ENCODE measurements at regions not wholly inside any gene's neighbourhood (a gene's known extent, or its start where the extent isn't known, plus 50 kb on each side); places are given as distances from the start of the nearest gene placed in this dataset.

GRCh38 chr5:56515011-56515410 lies 281.9 kb upstream of the ANKRD55 start:
- no peak for TF ChIP-seq POLR2A (IDR thresholded peaks at IDR 0.05)
- TF ChIP-seq CTCF (IDR thresholded peaks at IDR 0.05) = no peak
- TF ChIP-seq POLR2AphosphoS5 (IDR thresholded peaks at IDR 0.05) = no peak

Measured in suprapubic skin (tissue), 4 donors.